Testis (tissue), 2 donors: ENCODE measurements at regions not wholly inside any gene's neighbourhood (a gene's known extent, or its start where the extent isn't known, plus 50 kb on each side); places are given as distances from the start of the nearest gene placed in this dataset.

Experiments used
- DNase-seq: peaks from one replicate; pipeline ENCODE4 v3.0.0-alpha.2; 2019
- H3K27ac ChIP-seq, 2 donors: fragments of 200-600 bp; sonication (generic); one replicate each; pipeline ENCODE4 v1.5.1; 2019
- H3K27me3 ChIP-seq: fragments of 200-600 bp; sonication (generic); one replicate; pipeline ENCODE4 v1.5.1; 2019
- H3K36me3 ChIP-seq: fragments of 200-600 bp; sonication (generic); one replicate; pipeline ENCODE4 v1.5.1; 2017; ENCODE audit warnings: low read depth; ENCODE audit errors: missing control alignments
- H3K4me1 ChIP-seq: fragments of 200-600 bp; sonication (generic); one replicate; pipeline ENCODE4 v1.5.1; 2019
- H3K4me3 ChIP-seq, 2 donors: fragments of 200-600 bp; sonication (generic); one replicate each; pipeline ENCODE4 v1.5.1; 2017 to 2019
- H3K9me3 ChIP-seq: fragments of 200-600 bp; sonication (generic); one replicate; pipeline ENCODE4 v1.5.1; 2017
- CTCF ChIP-seq, 3 experiments: fragments of 450-650 bp in 2 of 3; fragments of 200-600 bp in 1 of 3; sonication (generic) in 1 of 3; IDR thresholded peaks; one replicate each; pipeline ENCODE4 v1.5.1; 2016 to 2019; ENCODE audit warnings: antibody characterized with exemption in 3 of 3, mild to moderate bottlenecking in 2 of 3, moderate library complexity in 1 of 3
- POLR2A ChIP-seq: fragments of 450-650 bp; IDR thresholded peaks from one replicate; pipeline ENCODE4 v1.6.1; 2017; ENCODE audit warnings: antibody characterized with exemption, mild to moderate bottlenecking, moderate library complexity
- WGBS, 2 donors: methylation state at CpG; one replicate each; pipeline ENCODE4 v1.1.5; 2018; 5-methylcytosine and 5-hydroxymethylcytosine counted together
- intact Hi-C: fragments of 100-400 bp; cut with DNase I; formaldehyde crosslinking; loops from one replicate; pipeline ENCODE4 v1.15.1; 2023; ENCODE audit warnings: low total_unique reads

- no peak overlapping the region for H3K27ac ChIP-seq
- no peaks in the 10 kb centered on the region for H3K4me1 ChIP-seq
- no peaks in the 10 kb centered on the region for H3K9me3 ChIP-seq
- no peak for DNase-seq
- H3K36me3 ChIP-seq = no peaks in the 10 kb centered on the region
- 76 to 78% methylated on average over 2 of the region's 2 CpGs for WGBS, 2 donors
- TF ChIP-seq CTCF (IDR thresholded peaks at IDR 0.05) (no peak), POLR2A (no peak)
- H3K27me3 ChIP-seq = no peaks in the 10 kb centered on the region
- intact Hi-C loops = no loop called here
- no peak overlapping the region for H3K4me3 ChIP-seq
These were observed 79.1 kb upstream of the ATP2B1 start for GRCh38 chr12:89787763-89788162.

GRCh38 chr12:89786177-89786810 lies 77.7 kb upstream of the ATP2B1 start:
- no peak overlapping the region for H3K27ac ChIP-seq
- TF ChIP-seq POLR2A (no peak), CTCF (IDR thresholded peaks at IDR 0.05) (no peak)
- intact Hi-C loops = no loop called here
- no peaks in the 10 kb centered on the region for H3K4me1 ChIP-seq
- no peaks in the 10 kb centered on the region for H3K9me3 ChIP-seq
- DNase-seq = no peak
- WGBS, 2 donors = 80 to 89% methylated on average over 1 to 2 of the region's 2 CpGs
- no peak overlapping the region for H3K4me3 ChIP-seq
- no peaks in the 10 kb centered on the region for H3K27me3 ChIP-seq
- H3K36me3 ChIP-seq = no peaks in the 10 kb centered on the region

- 30 to 48% methylated on average over 3 of the region's 3 CpGs for WGBS, 2 donors
- DNase-seq = no peak
- Histone ChIP-seq H3K36me3 (no peaks in the 10 kb centered on the region), H3K27me3 (no peaks in the 10 kb centered on the region), H3K4me3 (no peak overlapping the region), H3K9me3 (no peaks in the 10 kb centered on the region), H3K27ac (no peak overlapping the region), H3K4me1 (no peaks in the 10 kb centered on the region)
- intact Hi-C loops = no loop called here
- TF ChIP-seq CTCF (IDR thresholded peaks at IDR 0.05) (no peak), POLR2A (no peak)
These were observed 74.9 kb upstream of the ATP2B1 start for GRCh38 chr12:89783359-89784060.

- Histone ChIP-seq H3K27me3 (no peaks in the 10 kb centered on the region), H3K27ac (no peak overlapping the region), H3K9me3 (no peaks in the 10 kb centered on the region), H3K36me3 (no peaks in the 10 kb centered on the region), H3K4me1 (no peaks in the 10 kb centered on the region), H3K4me3 (no peak overlapping the region)
- TF ChIP-seq CTCF (IDR thresholded peaks at IDR 0.05) (no peak), POLR2A (no peak)
- intact Hi-C loops = no loop called here
- 73% methylated on average over 1 of the region's 1 CpG for WGBS, 2 donors
- DNase-seq = no peak
These were observed 74.2 kb upstream of the ATP2B1 start for GRCh38 chr12:89782807-89783206.
